ENCODE measurements at regions not wholly inside any gene's neighbourhood (a gene's known extent, or its start where the extent isn't known, plus 50 kb on each side); places are given as distances from the start of the nearest gene placed in this dataset.

- DNase-seq: no peak
Measured at GRCh38 chr3:140748-141330, 55.7 kb upstream of the CHL1 start.
